CD4-positive, alpha-beta memory T cell (primary cell): ENCODE measurements at regions not wholly inside any gene's neighbourhood (a gene's known extent, or its start where the extent isn't known, plus 50 kb on each side); places are given as distances from the start of the nearest gene placed in this dataset.

ENCODE experiments used
- CTCF ChIA-PET: fragments of 350-600 bp; sonication (Branson Sonifier 250); formaldehyde crosslinking; loops from one replicate; lab custom pipeline; 2021; ENCODE audit warnings: inconsistent platforms; ENCODE audit not compliant: partially characterized antibody; lab: Charles Lee
- POLR2A ChIA-PET: fragments of 350-600 bp; sonication (Branson Sonifier 250); formaldehyde crosslinking; loops from one replicate; lab custom pipeline; 2021; ENCODE audit not compliant: partially characterized antibody; lab: Charles Lee
- DNase-seq, 5 donors: peaks; one replicate each; pipeline versions ENCODE4 v3.0.0 to v3.0.0-alpha.2; 2020 to 2022; ENCODE audit warnings: mixed read lengths in 1 of 5
- H3K27ac ChIP-seq: one replicate; pipeline ENCODE4 v1.7.0; 2013; ENCODE audit warnings: low read depth, low read length
- H3K27me3 ChIP-seq: 2 replicates; pipeline ENCODE4 v1.7.0; 2013; ENCODE audit warnings: mild to moderate bottlenecking, low read length, moderate library complexity; ENCODE audit not compliant: insufficient read depth
- H3K36me3 ChIP-seq: 2 replicates; pipeline ENCODE4 v1.7.0; 2013; ENCODE audit warnings: mild to moderate bottlenecking, low read length, moderate library complexity; ENCODE audit not compliant: insufficient read depth
- H3K4me1 ChIP-seq: 2 replicates; pipeline ENCODE4 v1.7.0; 2013; ENCODE audit warnings: mild to moderate bottlenecking, low read length, moderate library complexity; ENCODE audit not compliant: insufficient read depth
- H3K4me3 ChIP-seq, 2 donors: one replicate each; pipeline ENCODE4 v1.7.0; 2013; ENCODE audit warnings: low read length in 2 of 2, mild to moderate bottlenecking in 1 of 2
- H3K9me3 ChIP-seq, 2 donors: one replicate each; pipeline ENCODE4 v1.7.0; 2013; ENCODE audit warnings: low read length in 2 of 2, control low read depth in 1 of 2; ENCODE audit not compliant: control insufficient read depth in 1 of 2
- H3K27ac Mint-ChIP-seq, 7 donors: one replicate each; pipeline ENCODE4 v1.8.0; 2020 to 2021; ENCODE audit warnings: mixed read lengths in 7 of 7, mild to moderate bottlenecking in 6 of 7, inconsistent platforms in 3 of 7, moderate library complexity in 3 of 7
- H3K27me3 Mint-ChIP-seq, 2 donors: one replicate each; pipeline ENCODE4 v1.8.0; 2020 to 2021; ENCODE audit warnings: mixed read lengths in 2 of 2
- H3K36me3 Mint-ChIP-seq, 2 donors: one replicate each; pipeline ENCODE4 v1.8.0; 2020 to 2021; ENCODE audit warnings: mixed read lengths in 2 of 2, inconsistent platforms in 1 of 2, mild to moderate bottlenecking in 1 of 2
- H3K4me1 Mint-ChIP-seq, 4 donors: one replicate each; pipeline ENCODE4 v1.8.0; 2020 to 2021; ENCODE audit warnings: mixed read lengths in 4 of 4, mild to moderate bottlenecking in 1 of 4
- H3K4me3 Mint-ChIP-seq, 8 donors: one replicate each; pipeline ENCODE4 v1.8.0; 2020 to 2021; ENCODE audit warnings: mixed read lengths in 8 of 8, mild to moderate bottlenecking in 7 of 8, moderate library complexity in 6 of 8, inconsistent platforms in 3 of 8
- H3K9me3 Mint-ChIP-seq, 8 donors: one replicate each; pipeline ENCODE4 v1.8.0; 2020 to 2021; ENCODE audit warnings: mixed read lengths in 8 of 8, mild to moderate bottlenecking in 5 of 8, inconsistent platforms in 3 of 8, moderate library complexity in 1 of 8
- intact Hi-C: fragments of 100-400 bp; cut with micrococcal nuclease; formaldehyde crosslinking; loops from one replicate; pipeline ENCODE4 v1.15.1; 2023

- ChIA-PET CTCF (no interaction called here), POLR2A (no interaction called here)
- H3K27ac ChIP-seq = no peak overlapping the region
- no peaks in the 10 kb centered on the region for H3K4me1 Mint-ChIP-seq
- H3K36me3 Mint-ChIP-seq = no peaks in the 10 kb centered on the region
- no peaks in the 10 kb centered on the region for H3K27me3 ChIP-seq
- no peaks in the 10 kb centered on the region for H3K4me1 ChIP-seq
- no peaks in the 10 kb centered on the region for H3K27me3 Mint-ChIP-seq
- H3K9me3 Mint-ChIP-seq = peaks cover 0 to 9% (median under 1%) of the 10 kb centered on the region in 8 donors
- DNase-seq = no peak
- no peak overlapping the region for H3K4me3 Mint-ChIP-seq
- no peaks in the 10 kb centered on the region for H3K9me3 ChIP-seq
- H3K4me3 ChIP-seq = no peak overlapping the region
- intact Hi-C loops = no loop called here
- H3K36me3 ChIP-seq = no peaks in the 10 kb centered on the region
- no peak overlapping the region for H3K27ac Mint-ChIP-seq
These were observed 148.1 kb downstream of the PPARGC1A start for GRCh38 chr4:23741681-23742191.

- ChIA-PET CTCF (no interaction called here), POLR2A (no interaction called here)
- Histone ChIP-seq H3K4me3 (no peak overlapping the region), H3K36me3 (no peaks in the 10 kb centered on the region), H3K27me3 (no peaks in the 10 kb centered on the region), H3K9me3 (no peaks in the 10 kb centered on the region), H3K27ac (no peak overlapping the region), H3K4me1 (no peaks in the 10 kb centered on the region)
- Mint-ChIP-seq H3K9me3 (peaks cover 0 to 13% (median 0%) of the 10 kb centered on the region in 8 donors), H3K4me3 (no peak overlapping the region), H3K36me3 (no peaks in the 10 kb centered on the region), H3K27me3 (no peaks in the 10 kb centered on the region), H3K4me1 (no peaks in the 10 kb centered on the region), H3K27ac (no peak overlapping the region)
- intact Hi-C loops = no loop called here
- DNase-seq = no peak
These were observed 152.3 kb downstream of the PPARGC1A start for GRCh38 chr4:23737571-23737970.

DNA sequence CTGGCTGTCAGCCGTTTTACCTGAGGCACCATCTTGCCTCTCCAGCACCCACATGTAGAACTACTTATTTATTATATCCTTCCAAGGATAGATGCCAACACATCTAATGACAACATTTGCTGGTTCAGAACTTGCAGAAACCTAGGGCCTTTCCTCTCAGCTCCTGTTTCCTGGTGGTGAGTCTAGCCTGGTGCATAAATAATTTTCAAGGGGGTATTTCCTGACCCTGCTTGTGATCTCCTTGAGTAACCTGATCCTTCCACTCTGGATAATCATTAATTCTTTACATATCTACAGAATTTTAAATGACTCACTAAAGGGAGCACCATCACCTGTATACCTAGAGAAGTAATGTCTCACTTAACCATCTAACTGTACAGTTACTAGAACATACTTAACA, 153.4 kb downstream of the PPARGC1A start:
- Histone ChIP-seq H3K27ac (no peak overlapping the region), H3K27me3 (no peaks in the 10 kb centered on the region), H3K4me1 (no peaks in the 10 kb centered on the region), H3K9me3 (no peaks in the 10 kb centered on the region), H3K4me3 (no peak overlapping the region), H3K36me3 (no peaks in the 10 kb centered on the region)
- intact Hi-C loops = no loop called here
- H3K4me1 Mint-ChIP-seq = no peaks in the 10 kb centered on the region
- no peak for DNase-seq
- CTCF ChIA-PET = no interaction called here
- no peak overlapping the region for H3K27ac Mint-ChIP-seq
- no peak overlapping the region for H3K4me3 Mint-ChIP-seq
- no peaks in the 10 kb centered on the region for H3K36me3 Mint-ChIP-seq
- H3K27me3 Mint-ChIP-seq = no peaks in the 10 kb centered on the region
- H3K9me3 Mint-ChIP-seq = peaks cover 0 to 13% (median 0%) of the 10 kb centered on the region in 8 donors
- POLR2A ChIA-PET = no interaction called here

DNA sequence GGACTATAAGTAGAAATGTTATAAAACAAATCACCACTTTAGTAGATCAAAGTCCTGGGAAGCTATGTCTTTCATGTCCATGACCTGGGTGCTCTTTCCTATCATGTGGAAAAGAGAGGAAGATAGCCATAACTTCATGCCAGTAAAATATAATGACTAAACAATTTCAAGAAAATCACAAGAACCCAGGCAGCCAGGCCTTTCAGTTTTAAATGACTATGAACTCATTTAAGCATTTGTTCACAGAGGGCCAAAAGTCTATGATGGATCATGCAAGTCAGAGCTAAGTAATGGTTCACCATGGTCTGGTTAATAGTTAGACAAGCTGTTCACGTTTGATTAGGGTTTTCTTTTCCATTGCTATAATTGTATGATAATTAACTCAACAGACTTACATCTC, 155.8 kb downstream of the PPARGC1A start:
- no peaks in the 10 kb centered on the region for H3K27me3 ChIP-seq
- DNase-seq = no peak
- POLR2A ChIA-PET = no interaction called here
- no peak overlapping the region for H3K4me3 Mint-ChIP-seq
- no peaks in the 10 kb centered on the region for H3K27me3 Mint-ChIP-seq
- H3K4me3 ChIP-seq = no peak overlapping the region
- CTCF ChIA-PET = no interaction called here
- no peaks in the 10 kb centered on the region for H3K4me1 Mint-ChIP-seq
- no peak overlapping the region for H3K27ac ChIP-seq
- no peak overlapping the region for H3K27ac Mint-ChIP-seq
- H3K36me3 Mint-ChIP-seq = no peaks in the 10 kb centered on the region
- no peaks in the 10 kb centered on the region for H3K36me3 ChIP-seq
- no peaks in the 10 kb centered on the region for H3K9me3 ChIP-seq
- peaks cover 0 to 8% (median under 1%) of the 10 kb centered on the region in 8 donors for H3K9me3 Mint-ChIP-seq
- intact Hi-C loops = no loop called here
- no peaks in the 10 kb centered on the region for H3K4me1 ChIP-seq

DNA sequence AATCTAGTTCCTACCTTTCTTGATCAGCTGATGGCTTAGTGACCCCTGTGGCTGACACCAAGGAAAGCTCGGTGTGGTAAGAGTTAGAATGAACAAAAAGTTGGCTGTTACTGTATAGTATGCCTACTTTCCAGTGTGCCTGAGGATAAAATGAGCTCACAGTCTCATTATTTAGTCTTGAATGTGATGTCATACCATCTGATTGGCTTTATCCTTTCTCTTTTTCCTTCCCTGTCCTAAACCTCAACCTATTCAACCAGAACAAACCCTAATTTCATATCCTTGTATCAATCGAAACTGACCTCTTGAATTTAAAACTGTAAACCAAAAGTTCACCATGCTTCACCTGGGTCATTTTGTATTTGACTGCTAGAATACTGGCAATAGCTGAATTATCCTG, 156.4 kb downstream of the PPARGC1A start:
- intact Hi-C loops = no loop called here
- H3K27me3 Mint-ChIP-seq = no peaks in the 10 kb centered on the region
- H3K27ac Mint-ChIP-seq = no peak overlapping the region
- no peaks in the 10 kb centered on the region for H3K4me1 Mint-ChIP-seq
- no peaks in the 10 kb centered on the region for H3K9me3 ChIP-seq
- ChIA-PET CTCF (no interaction called here), POLR2A (no interaction called here)
- no peaks in the 10 kb centered on the region for H3K27me3 ChIP-seq
- no peak overlapping the region for H3K4me3 ChIP-seq
- no peak overlapping the region for H3K4me3 Mint-ChIP-seq
- DNase-seq = no peak
- H3K36me3 Mint-ChIP-seq = no peaks in the 10 kb centered on the region
- no peak overlapping the region for H3K27ac ChIP-seq
- H3K9me3 Mint-ChIP-seq = peaks cover 0 to 10% (median under 1%) of the 10 kb centered on the region in 8 donors
- H3K4me1 ChIP-seq = no peaks in the 10 kb centered on the region
- no peaks in the 10 kb centered on the region for H3K36me3 ChIP-seq

- Mint-ChIP-seq H3K36me3 (no peaks in the 10 kb centered on the region), H3K27me3 (no peaks in the 10 kb centered on the region), H3K4me3 (no peak overlapping the region), H3K9me3 (peaks cover 0 to 11% (median 2%) of the 10 kb centered on the region in 8 donors), H3K27ac (no peak overlapping the region), H3K4me1 (no peaks in the 10 kb centered on the region)
- Histone ChIP-seq H3K36me3 (no peaks in the 10 kb centered on the region), H3K27me3 (no peaks in the 10 kb centered on the region), H3K27ac (no peak overlapping the region), H3K4me1 (no peaks in the 10 kb centered on the region), H3K9me3 (no peaks in the 10 kb centered on the region), H3K4me3 (no peak overlapping the region)
- CTCF ChIA-PET = no interaction called here
- intact Hi-C loops = no loop called here
- POLR2A ChIA-PET = no interaction called here
- DNase-seq = no peak
These were observed 158.8 kb downstream of the PPARGC1A start for GRCh38 chr4:23730998-23731397.

GRCh38 chr4:23728971-23729370, 160.9 kb downstream of the PPARGC1A start:
- Histone ChIP-seq H3K27me3 (no peaks in the 10 kb centered on the region), H3K4me3 (no peak overlapping the region), H3K9me3 (no peaks in the 10 kb centered on the region), H3K27ac (no peak overlapping the region), H3K36me3 (no peaks in the 10 kb centered on the region), H3K4me1 (no peaks in the 10 kb centered on the region)
- Mint-ChIP-seq H3K9me3 (peaks cover 0 to 10% (median 1%) of the 10 kb centered on the region in 8 donors), H3K4me3 (no peak overlapping the region), H3K27ac (no peak overlapping the region), H3K27me3 (no peaks in the 10 kb centered on the region), H3K4me1 (no peaks in the 10 kb centered on the region), H3K36me3 (no peaks in the 10 kb centered on the region)
- ChIA-PET POLR2A (no interaction called here), CTCF (no interaction called here)
- no peak for DNase-seq
- intact Hi-C loops = no loop called here

- peaks cover 0 to 10% (median 1%) of the 10 kb centered on the region in 8 donors for H3K9me3 Mint-ChIP-seq
- no peak overlapping the region for H3K4me3 Mint-ChIP-seq
- CTCF ChIA-PET = no interaction called here
- H3K36me3 Mint-ChIP-seq = no peaks in the 10 kb centered on the region
- intact Hi-C loops = no loop called here
- POLR2A ChIA-PET = no interaction called here
- no peak overlapping the region for H3K27ac Mint-ChIP-seq
- H3K9me3 ChIP-seq = no peaks in the 10 kb centered on the region
- no peaks in the 10 kb centered on the region for H3K27me3 ChIP-seq
- H3K27me3 Mint-ChIP-seq = no peaks in the 10 kb centered on the region
- no peaks in the 10 kb centered on the region for H3K36me3 ChIP-seq
- H3K27ac ChIP-seq = no peak overlapping the region
- no peak for DNase-seq
- no peaks in the 10 kb centered on the region for H3K4me1 Mint-ChIP-seq
- H3K4me3 ChIP-seq = no peak overlapping the region
- no peaks in the 10 kb centered on the region for H3K4me1 ChIP-seq
These were observed 161.5 kb downstream of the PPARGC1A start for GRCh38 chr4:23728393-23728792.
